Keratinocyte (primary cell): ENCODE measurements at regions not wholly inside any gene's neighbourhood (a gene's known extent, or its start where the extent isn't known, plus 50 kb on each side); places are given as distances from the start of the nearest gene placed in this dataset.

Experiments
- DNase-seq: peaks from one replicate; pipeline ENCODE4 v3.0.0-alpha.2; 2011; ENCODE audit warnings: low read depth, missing footprints, low spot score
- FAIRE-seq: peaks from 2 replicates; lab custom pipeline; 2011; peaks lifted over from hg19 to GRCh38; lab: Jason Lieb, UNC
- H2AFZ ChIP-seq: 2 replicates; pipeline ENCODE4 v1.6.0; 2012; ENCODE audit warnings: low read length, control low read depth, inconsistent platforms; ENCODE audit not compliant: control insufficient read depth
- H3K27ac ChIP-seq: 2 replicates; pipeline ENCODE4 v1.5.1; 2011; ENCODE audit warnings: low read length; ENCODE audit not compliant: control insufficient read depth, insufficient read depth
- H3K27me3 ChIP-seq: 3 replicates; pipeline ENCODE4 v1.6.0; 2011; ENCODE audit warnings: low read length; ENCODE audit not compliant: control insufficient read depth, insufficient read depth; ENCODE audit errors: extremely low read depth
- H3K36me3 ChIP-seq, 2 experiments: 2 replicates in 1 of 2; 3 replicates in 1 of 2; pipeline ENCODE4 v1.5.1; 2011; ENCODE audit warnings: low read length in 2 of 2, mild to moderate bottlenecking in 1 of 2; ENCODE audit not compliant: control insufficient read depth in 2 of 2, insufficient read depth in 2 of 2; ENCODE audit errors: extremely low read depth in 1 of 2
- H3K4me1 ChIP-seq: 3 replicates; pipeline ENCODE4 v1.5.1; 2011; ENCODE audit warnings: low read length; ENCODE audit not compliant: control insufficient read depth, insufficient read depth; ENCODE audit errors: extremely low read depth
- H3K4me2 ChIP-seq: 3 replicates; pipeline ENCODE4 v1.6.0; 2011; ENCODE audit warnings: low read depth, low read length; ENCODE audit not compliant: control insufficient read depth, insufficient read depth; ENCODE audit errors: extremely low read depth
- H3K4me3 ChIP-seq, 3 experiments: fragments of 200-600 bp in 1 of 3; sonication (generic) in 1 of 3; 2 replicates in 2 of 3; 3 replicates in 1 of 3; pipeline ENCODE4 v1.5.1; 2011 to 2016; ENCODE audit warnings: low read length in 3 of 3, mild to moderate bottlenecking in 3 of 3, control low read depth in 2 of 3, inconsistent platforms in 1 of 3, low read depth in 1 of 3, mixed read lengths in 1 of 3, mixed run types in 1 of 3, moderate library complexity in 1 of 3; ENCODE audit not compliant: control insufficient read depth in 2 of 3, insufficient read depth in 2 of 3; ENCODE audit errors: extremely low read depth in 1 of 3
- H3K79me2 ChIP-seq: 2 replicates; pipeline ENCODE4 v1.6.0; 2012; ENCODE audit warnings: low read length; ENCODE audit not compliant: control insufficient read depth, insufficient read depth
- H3K9ac ChIP-seq: 3 replicates; pipeline ENCODE4 v1.6.0; 2011; ENCODE audit warnings: low read length; ENCODE audit not compliant: control insufficient read depth, insufficient read depth; ENCODE audit errors: extremely low read depth
- H3K9me1 ChIP-seq: 3 replicates; pipeline ENCODE4 v1.6.0; 2011; ENCODE audit warnings: low read length; ENCODE audit not compliant: control insufficient read depth, insufficient read depth; ENCODE audit errors: extremely low read depth
- H3K9me3 ChIP-seq: 2 replicates; pipeline ENCODE4 v1.5.1; 2012; ENCODE audit warnings: low read depth, low read length; ENCODE audit not compliant: control insufficient read depth
- H4K20me1 ChIP-seq: 3 replicates; pipeline ENCODE4 v1.6.0; 2011; ENCODE audit warnings: low read length; ENCODE audit not compliant: control insufficient read depth, insufficient read depth; ENCODE audit errors: extremely low read depth
- CTCF ChIP-seq, 3 experiments: IDR thresholded peaks in 1 of 3; conservative IDR thresholded peaks in 1 of 3; optimal IDR thresholded peaks in 1 of 3; 2 replicates in 2 of 3; 3 replicates in 1 of 3; pipeline versions ENCODE3 to v1.5.1; 2011; ENCODE audit warnings: low read length in 3 of 3, mild to moderate bottlenecking in 3 of 3, moderate library complexity in 2 of 3, control low read depth in 1 of 3, inconsistent platforms in 1 of 3; ENCODE audit not compliant: insufficient read depth in 2 of 3; ENCODE audit errors: extremely low read depth in 1 of 3
- EZH2 ChIP-seq: IDR thresholded peaks from one replicate; pipeline ENCODE4 v1.6.1; 2012; ENCODE audit warnings: inconsistent platforms, mild to moderate bottlenecking, low read length, moderate library complexity
- dilution Hi-C: fragments of 300-500 bp; cut with MboI; formaldehyde crosslinking; loops from one replicate; pipeline ENCODE4 v1.7.0; 2020; ENCODE audit warnings: low sequenced_read_pairs; ENCODE audit not compliant: extremely low pct_ligation_motif_present

GRCh38 chr4:125115941-125116340 is 198.8 kb upstream of the FAT4 start:
- DNase-seq (no peak), FAIRE-seq (no peak)
- no peak for TF ChIP-seq EZH2
- no peak for TF ChIP-seq CTCF (optimal IDR thresholded peaks at IDR 0.05 in 1 of 3, IDR thresholded peaks at IDR 0.05 in 1 of 3, conservative IDR thresholded peaks at IDR 0.05 in 1 of 3; ENCODE audit: extremely low read depth in 1 of 3, insufficient read depth in 2 of 3, low read length in 3 of 3)
- no peaks in the 10 kb centered on the region for H3K9me3 ChIP-seq
- no peaks in the 10 kb centered on the region for H3K79me2 ChIP-seq
- H3K4me1 ChIP-seq: no peaks in the 10 kb centered on the region
- H4K20me1 ChIP-seq: no peaks in the 10 kb centered on the region
- no peaks in the 10 kb centered on the region for H3K27me3 ChIP-seq
- dilution Hi-C loops: no loop called here
- no peak overlapping the region for H3K4me3 ChIP-seq
- H3K4me2 ChIP-seq: no peak overlapping the region
- H3K27ac ChIP-seq: no peak overlapping the region
- no peak overlapping the region for H3K9ac ChIP-seq
- no peak overlapping the region for H2AFZ ChIP-seq
- H3K9me1 ChIP-seq: no peaks in the 10 kb centered on the region
- no peaks in the 10 kb centered on the region for H3K36me3 ChIP-seq

GRCh38 chr4:125115476-125115875 is 199.3 kb upstream of the FAT4 start:
- H3K9me1 ChIP-seq: no peaks in the 10 kb centered on the region
- dilution Hi-C loops: no loop called here
- DNase-seq: no peak

More at GRCh38 chr4:125115476-125115875, 199.3 kb upstream of the FAT4 start:
- Histone ChIP-seq H4K20me1 (no peaks in the 10 kb centered on the region), H3K36me3 (no peaks in the 10 kb centered on the region), H3K9me3 (no peaks in the 10 kb centered on the region), H3K4me2 (no peak overlapping the region), H3K4me1 (no peaks in the 10 kb centered on the region), H3K9ac (no peak overlapping the region), H2AFZ (no peak overlapping the region), H3K27me3 (no peaks in the 10 kb centered on the region), H3K27ac (no peak overlapping the region), H3K4me3 (no peak overlapping the region), H3K79me2 (no peaks in the 10 kb centered on the region)
- TF ChIP-seq EZH2 (no peak), CTCF (optimal IDR thresholded peaks at IDR 0.05 in 1 of 3, IDR thresholded peaks at IDR 0.05 in 1 of 3, conservative IDR thresholded peaks at IDR 0.05 in 1 of 3; ENCODE audit: extremely low read depth in 1 of 3, insufficient read depth in 2 of 3, low read length in 3 of 3) (no peak)
- no peak for FAIRE-seq
